K562 (cell line): ENCODE measurements at regions not wholly inside any gene's neighbourhood (a gene's known extent, or its start where the extent isn't known, plus 50 kb on each side); places are given as distances from the start of the nearest gene placed in this dataset.
A peak's percentile ranks its signal among the peaks of the same experiment; 100 is the strongest.

Experiments
- ATAC-seq: fragments of 200-7000 bp; cut with Tn5 transposase; 3 replicates; pipeline ENCODE4 v1.9.1; 2020; ENCODE audit warnings: moderate library complexity
- BruUV-seq: library from RNA; stranded (reverse); fragments of 400-500 nt; replicated peaks from 2 replicates; lab custom pipeline; 2021; lab: Mats Ljungman, UMichigan
- CTCF ChIA-PET: fragments of 300-600 bp; formaldehyde crosslinking; extraction: SDS; loops from one replicate; lab custom pipeline; 2021; ENCODE audit warnings: low intra/inter-chr PET ratio; lab: Yijun Ruan, JAX
- POLR2A ChIA-PET: fragments of 300-600, 350-650 bp; sonication (Branson Sonifier 250); formaldehyde crosslinking; extraction: SDS; loops from one replicate; lab custom pipeline; 2021; ENCODE audit warnings: antibody characterized with exemption, inconsistent platforms; lab: Yijun Ruan, JAX
- DNase-seq, 4 experiments: peaks; one replicate each; pipeline versions ENCODE4 v3.0.0 to v3.0.0-alpha.2; 2011 to 2018; ENCODE audit warnings: low spot score in 3 of 4, mixed read lengths in 3 of 4; ENCODE audit errors: extremely low read depth in 1 of 4
- FAIRE-seq: peaks from 2 replicates; lab custom pipeline; 2011; peaks lifted over from hg19 to GRCh38; lab: Jason Lieb, UNC
- H2AFZ ChIP-seq: 2 replicates; pipeline ENCODE4 v1.6.0; 2011; ENCODE audit warnings: low read depth, low read length, control low read depth, inconsistent platforms
- H3K27ac ChIP-seq: fragments of 200-600 bp; 3 replicates; pipeline ENCODE4 v1.8.0; 2011; ENCODE audit warnings: low read depth, mild to moderate bottlenecking, control low read depth, inconsistent platforms, low read length, moderate library complexity, mixed read lengths; ENCODE audit errors: extremely low read depth
- H3K27me3 ChIP-seq, 2 experiments: fragments of 300-600 bp in 1 of 2; 2 replicates in 1 of 2; 3 replicates in 1 of 2; pipeline versions ENCODE4 v1.6.0 to v1.8.0; 2011; ENCODE audit warnings: inconsistent platforms in 2 of 2, low read length in 2 of 2, mild to moderate bottlenecking in 1 of 2, mixed read lengths in 1 of 2, moderate library complexity in 1 of 2; ENCODE audit not compliant: control insufficient read depth in 2 of 2, insufficient read depth in 2 of 2
- H3K36me3 ChIP-seq: fragments of 300-600 bp; 3 replicates; pipeline ENCODE4 v1.8.0; 2011; ENCODE audit warnings: mild to moderate bottlenecking, low read length, inconsistent platforms; ENCODE audit not compliant: control insufficient read depth, insufficient read depth
- H3K4me1 ChIP-seq, 2 experiments: fragments of 200-600 bp in 1 of 2; replicated peaks in 1 of 2; 2 replicates in 1 of 2; 3 replicates in 1 of 2; pipeline versions ENCODE4 v1.5.1 to v1.8.0; 2011; ENCODE audit warnings: inconsistent platforms in 2 of 2, low read length in 2 of 2, mild to moderate bottlenecking in 1 of 2, mixed read lengths in 1 of 2, moderate library complexity in 1 of 2; ENCODE audit not compliant: control insufficient read depth in 2 of 2, insufficient read depth in 2 of 2
- H3K4me2 ChIP-seq: 2 replicates; pipeline ENCODE4 v1.6.1; 2011; ENCODE audit warnings: low read length, control low read depth, inconsistent platforms, mixed read lengths; ENCODE audit not compliant: insufficient read depth
- H3K4me3 ChIP-seq: fragments of 200-600 bp; sonication (generic), shearing (Covaris generic); 2 replicates; pipeline ENCODE4 v1.5.1; 2016; ENCODE audit warnings: control low read depth, inconsistent platforms
- H3K79me2 ChIP-seq: fragments of 200-600 bp; 3 replicates; pipeline ENCODE4 v1.8.0; 2011; ENCODE audit warnings: low read length, inconsistent platforms; ENCODE audit not compliant: control insufficient read depth, insufficient read depth
- H3K9ac ChIP-seq, 2 experiments: 2 replicates each; pipeline versions ENCODE4 v1.6.0 to v1.6.1; 2011; ENCODE audit warnings: low read depth in 2 of 2, low read length in 2 of 2, control low read depth in 1 of 2, inconsistent platforms in 1 of 2, mild to moderate bottlenecking in 1 of 2, mixed read lengths in 1 of 2; ENCODE audit not compliant: insufficient read depth in 1 of 2
- H3K9me1 ChIP-seq: one replicate; pipeline ENCODE4 v1.6.0; 2011; ENCODE audit warnings: inconsistent platforms, mild to moderate bottlenecking, low read length, moderate library complexity; ENCODE audit not compliant: control insufficient read depth, insufficient read depth
- H3K9me3 ChIP-seq: replicated peaks from 2 replicates; pipeline ENCODE4 v1.5.1; 2011; ENCODE audit warnings: low read depth, low read length, inconsistent platforms; ENCODE audit not compliant: control insufficient read depth, insufficient read depth
- H4K20me1 ChIP-seq: replicated peaks from 2 replicates; pipeline ENCODE4 v1.6.1; 2011; ENCODE audit warnings: low read length, inconsistent platforms, mixed read lengths; ENCODE audit not compliant: control insufficient read depth, insufficient read depth
- CTCF ChIP-seq, 3 experiments: IDR thresholded peaks in 2 of 3; conservative IDR thresholded peaks in 1 of 3; 2 replicates each; pipeline ENCODE4 v1.5.1; 2011 to 2012; ENCODE audit warnings: low read length in 3 of 3, mild to moderate bottlenecking in 3 of 3, control low read depth in 2 of 3, improper control_type of control experiment in 1 of 3, inconsistent platforms in 1 of 3, low read depth in 1 of 3, mixed read lengths in 1 of 3, moderate library complexity in 1 of 3; ENCODE audit not compliant: insufficient read depth in 2 of 3
- CUX1 ChIP-seq: fragments of 200-800 bp; sonication (Bioruptor generic); IDR thresholded peaks from 2 replicates; pipeline ENCODE4 v1.6.1; 2016; ENCODE audit warnings: missing genetic modification characterization, missing compliant biosample characterization
- RAD21 ChIP-seq, 2 experiments: fragments of 250-450 bp in 1 of 2; fragments of 450-650 bp in 1 of 2; sonication (Bioruptor Pico) in 1 of 2; formaldehyde crosslinking in 1 of 2; IDR thresholded peaks in 1 of 2; conservative IDR thresholded peaks in 1 of 2; 2 replicates each; pipeline versions ENCODE4 v1.4.0 to v1.8.0; 2020 to 2022; ENCODE audit warnings: mild to moderate bottlenecking in 2 of 2, moderate library complexity in 1 of 2
- SMC3 ChIP-seq: conservative IDR thresholded peaks from 2 replicates; pipeline ENCODE4 v1.6.1; 2011; ENCODE audit warnings: low read depth, low read length, improper control_type of control experiment; ENCODE audit not compliant: insufficient read depth
- SPI1 ChIP-seq: IDR thresholded peaks from 2 replicates; pipeline ENCODE4 v1.6.1; 2011; ENCODE audit warnings: low read depth, low read length, control low read depth, borderline replicate concordance
- WGBS: fragments of 100-300 bp; shearing (Covaris generic); methylation state at CpG from one replicate; pipeline ENCODE4 v1.1.6; 2016; ENCODE audit warnings: low coverage, mixed read lengths; ENCODE audit not compliant: insufficient coverage; ENCODE audit errors: missing lambda C conversion rate; 5-methylcytosine and 5-hydroxymethylcytosine counted together
- in situ Hi-C: fragments of 300-500 bp; cut with MboI; formaldehyde crosslinking; loops from 4 replicates; pipeline ENCODE4 v1.15.0; 2018; ENCODE audit warnings: inconsistent platforms, mixed read lengths
- intact Hi-C: fragments of 100-400 bp; cut with micrococcal nuclease; formaldehyde crosslinking; loops from 2 replicates; pipeline ENCODE4 v1.14.2; 2022

GRCh38 chr3:11944052-11944673 is 60.0 kb upstream of the SYN2 start:
- Histone ChIP-seq H3K9ac (no peak overlapping the region), H3K36me3 (no peaks in the 10 kb centered on the region), H3K27ac (no peak overlapping the region; the same call in 2 of the 3 replicates), H3K4me2 (no peak overlapping the region), H2AFZ (no peak overlapping the region), H3K27me3 (peaks cover 5 to 12% of the 10 kb centered on the region in 2 experiments; a peak in 2 of 5 replicates), H3K4me1 (no peaks in the 10 kb centered on the region), H3K4me3 (no peak overlapping the region), H3K79me2 (no peaks in the 10 kb centered on the region), H3K9me3 (peaks cover 2% of the 10 kb centered on the region; the same call in 1 of the 2 replicates), H3K9me1 (no peaks in the 10 kb centered on the region), H4K20me1 (no peaks in the 10 kb centered on the region)
- under 1% methylated on average over 7 of the region's 7 CpGs for WGBS
- peak; percentile 47 to 69 (median 54) for DNase-seq
- ATAC-seq = peak; percentile 88
- peak; percentile 83 for FAIRE-seq
- in situ Hi-C loops (no loop called here), intact Hi-C loops (loop anchor here (5.0 kb wide), 1 partner anchor 103 kb away; no protein-coding TSS in a partner anchor)
- CTCF ChIA-PET = no interaction called here
- no TSS peak for BruUV-seq
- POLR2A ChIA-PET = no interaction called here
- TF ChIP-seq SMC3 = 0 out of 2 replicates have a peak, but pooled peaks have one; percentile 10
- TF ChIP-seq CUX1 = no peak
- peak; percentile 61; the same call in 1 of the 2 replicates for TF ChIP-seq SPI1
- peak in 1 of 2 experiments; percentile 58; a peak in 3 of 4 replicates for TF ChIP-seq RAD21 (CRISPR knock-in tag; conservative IDR thresholded peaks at IDR 0.05 in 1 of 2, IDR thresholded peaks at IDR 0.05 in 1 of 2)
- peak; percentile 74 to 82 (median 82) for TF ChIP-seq CTCF (IDR thresholded peaks at IDR 0.05 in 2 of 3, conservative IDR thresholded peaks at IDR 0.05 in 1 of 3; ENCODE audit: insufficient read depth in 2 of 3, low read depth in 1 of 3, low read length in 3 of 3)
